ENCODE measurements at regions not wholly inside any gene's neighbourhood (a gene's known extent, or its start where the extent isn't known, plus 50 kb on each side); places are given as distances from the start of the nearest gene placed in this dataset.

- TF ChIP-seq CTCF (tag by site-specific recombination; IDR thresholded peaks at IDR 0.05), result no peak
- no peak for TF ChIP-seq ZNF362 (tag by site-specific recombination; IDR thresholded peaks at IDR 0.05)
- no peak for TF ChIP-seq ZNF350 (tag by site-specific recombination; IDR thresholded peaks at IDR 0.05)
- TF ChIP-seq REST (tag by site-specific recombination; IDR thresholded peaks at IDR 0.05), result no peak
- TF ChIP-seq ZNF777 (tag by site-specific recombination; IDR thresholded peaks at IDR 0.05; ENCODE audit: borderline replicate concordance), result no peak
- TF ChIP-seq ZSCAN18 (tag by site-specific recombination; IDR thresholded peaks at IDR 0.05), result no peak
- TF ChIP-seq SP3 (tag by site-specific recombination; IDR thresholded peaks at IDR 0.05), result no peak
- TF ChIP-seq YY1 (tag by site-specific recombination; IDR thresholded peaks at IDR 0.05), result no peak
- TF ChIP-seq ZNF501 (tag by site-specific recombination; IDR thresholded peaks at IDR 0.05), result no peak
- TF ChIP-seq KLF16 (tag by site-specific recombination; IDR thresholded peaks at IDR 0.05), result no peak
- no peak for TF ChIP-seq ZNF140 (tag by site-specific recombination; IDR thresholded peaks at IDR 0.05)
- no peak for TF ChIP-seq ZNF580 (tag by site-specific recombination; IDR thresholded peaks at IDR 0.05)
- no peak for TF ChIP-seq ZNF837 (tag by site-specific recombination; IDR thresholded peaks at IDR 0.05)
- TF ChIP-seq ZNF266 (tag by site-specific recombination; IDR thresholded peaks at IDR 0.05; ENCODE audit: low read depth), result no peak
These were observed 316.4 kb downstream of the DSEL start for GRCh38 chr18:67199993-67200617.
